Endothelial cell of umbilical vein (primary cell): ENCODE measurements at regions not wholly inside any gene's neighbourhood (a gene's known extent, or its start where the extent isn't known, plus 50 kb on each side); places are given as distances from the start of the nearest gene placed in this dataset.

Experiments
- BruUV-seq: library from RNA; stranded (reverse); fragments of 400-500 nt; replicated peaks from 2 replicates; lab custom pipeline; 2021; lab: Mats Ljungman, UMichigan
- CTCF ChIA-PET: fragments of 300-600, 350-600 bp; sonication (Branson Sonifier 250); formaldehyde crosslinking; loops from one replicate; lab custom pipeline; 2021; ENCODE audit warnings: antibody characterized with exemption, inconsistent platforms; lab: Charles Lee
- POLR2A ChIA-PET: fragments of 300-600, 350-600 bp; sonication (Branson Sonifier 250); formaldehyde crosslinking; loops from one replicate; lab custom pipeline; 2021; ENCODE audit warnings: antibody characterized with exemption, inconsistent platforms; lab: Charles Lee
- DNase-seq: peaks from one replicate; pipeline ENCODE4 v3.0.0-alpha.2; 2011; ENCODE audit warnings: low read depth, low spot score
- FAIRE-seq: peaks from 2 replicates; lab custom pipeline; 2011; peaks lifted over from hg19 to GRCh38; lab: Jason Lieb, UNC
- H2AFZ ChIP-seq: 2 replicates; pipeline ENCODE4 v1.6.0; 2012; ENCODE audit warnings: low read depth, low read length, control low read depth, inconsistent platforms
- H3K27ac ChIP-seq: 2 replicates; pipeline ENCODE4 v1.5.1; 2011; ENCODE audit warnings: low read depth, mild to moderate bottlenecking, control low read depth, low read length, moderate library complexity; ENCODE audit not compliant: insufficient read depth
- H3K27me3 ChIP-seq, 2 experiments: 2 replicates each; pipeline versions ENCODE4 v1.6.0 to v1.6.1; 2011; ENCODE audit warnings: low read length in 2 of 2, mixed read lengths in 1 of 2; ENCODE audit not compliant: control insufficient read depth in 2 of 2, insufficient read depth in 2 of 2
- H3K36me3 ChIP-seq, 2 experiments: 2 replicates in 1 of 2; 3 replicates in 1 of 2; pipeline ENCODE4 v1.5.1; 2011; ENCODE audit warnings: low read length in 2 of 2, mild to moderate bottlenecking in 1 of 2, moderate library complexity in 1 of 2; ENCODE audit not compliant: control insufficient read depth in 2 of 2, insufficient read depth in 2 of 2; ENCODE audit errors: extremely low read depth in 1 of 2
- H3K4me1 ChIP-seq: 3 replicates; pipeline ENCODE4 v1.5.1; 2011; ENCODE audit warnings: mild to moderate bottlenecking, low read length; ENCODE audit not compliant: control insufficient read depth, insufficient read depth; ENCODE audit errors: extremely low read depth
- H3K4me2 ChIP-seq: 2 replicates; pipeline ENCODE4 v1.6.1; 2011; ENCODE audit warnings: low read length, control low read depth, mixed read lengths; ENCODE audit not compliant: insufficient read depth
- H3K4me3 ChIP-seq, 3 experiments: fragments of 200-600 bp in 1 of 3; sonication (generic), shearing (Covaris generic) in 1 of 3; replicated peaks in 1 of 3; 2 replicates each; pipeline ENCODE4 v1.5.1; 2011 to 2016; ENCODE audit warnings: control low read depth in 3 of 3, low read length in 3 of 3, mild to moderate bottlenecking in 2 of 3, inconsistent platforms in 1 of 3, low read depth in 1 of 3, moderate library complexity in 1 of 3; ENCODE audit not compliant: insufficient read depth in 1 of 3
- H3K79me2 ChIP-seq: 2 replicates; pipeline ENCODE4 v1.6.0; 2012; ENCODE audit warnings: low read length, inconsistent platforms; ENCODE audit not compliant: control insufficient read depth, insufficient read depth
- H3K9ac ChIP-seq: replicated peaks from 2 replicates; pipeline ENCODE3; 2011; ENCODE audit warnings: low read length, control low read depth; ENCODE audit not compliant: insufficient read depth; ENCODE audit errors: extremely low read depth
- H3K9me1 ChIP-seq: replicated peaks from 3 replicates; pipeline ENCODE4 v1.6.0; 2011; ENCODE audit warnings: mild to moderate bottlenecking, low read length; ENCODE audit not compliant: control insufficient read depth, insufficient read depth; ENCODE audit errors: extremely low read depth
- H3K9me3 ChIP-seq: replicated peaks from 2 replicates; pipeline ENCODE4 v1.5.1; 2012; ENCODE audit warnings: low read length, inconsistent platforms; ENCODE audit not compliant: control insufficient read depth, insufficient read depth
- H4K20me1 ChIP-seq: replicated peaks from 2 replicates; pipeline ENCODE3; 2011; ENCODE audit warnings: mild to moderate bottlenecking, low read length; ENCODE audit not compliant: control insufficient read depth, insufficient read depth; ENCODE audit errors: extremely low read depth
- CTCF ChIP-seq, 2 donors: IDR thresholded peaks; 1 replicate in 1 of 2; 2 replicates in 1 of 2; pipeline ENCODE4 v1.5.1; 2011; ENCODE audit warnings: low read length in 2 of 2, mild to moderate bottlenecking in 2 of 2, moderate library complexity in 2 of 2, control low read depth in 1 of 2, inconsistent platforms in 1 of 2, low read depth in 1 of 2; ENCODE audit not compliant: insufficient read depth in 1 of 2; ENCODE audit errors: extremely low read depth in 1 of 2
- EZH2 ChIP-seq: IDR thresholded peaks from 2 replicates; pipeline ENCODE4 v1.6.1; 2012; ENCODE audit warnings: borderline replicate concordance, low read depth, mild to moderate bottlenecking, moderate library complexity, low read length, inconsistent platforms; ENCODE audit not compliant: severe bottlenecking
- FOS ChIP-seq: IDR thresholded peaks from 2 replicates; pipeline ENCODE4 v1.6.1; 2011; ENCODE audit warnings: mild to moderate bottlenecking, low read length, moderate library complexity, borderline replicate concordance; ENCODE audit not compliant: insufficient read depth
- GATA2 ChIP-seq: IDR thresholded peaks from 2 replicates; pipeline ENCODE4 v1.7.0; 2011; ENCODE audit warnings: low read depth, mild to moderate bottlenecking, moderate library complexity, mixed read lengths, low read length; ENCODE audit not compliant: insufficient read length, insufficient read depth
- JUN ChIP-seq: IDR thresholded peaks from 2 replicates; pipeline ENCODE4 v1.6.1; 2011; ENCODE audit warnings: borderline replicate concordance, low read depth; ENCODE audit not compliant: insufficient read length, insufficient read depth
- MAX ChIP-seq: IDR thresholded peaks from 2 replicates; pipeline ENCODE4 v1.6.1; 2011; ENCODE audit not compliant: insufficient read depth, insufficient read length
- MYC ChIP-seq: IDR thresholded peaks from one replicate; pipeline ENCODE4 v1.6.1; 2011; ENCODE audit warnings: mild to moderate bottlenecking, low read depth, low read length
- POLR2A ChIP-seq: IDR thresholded peaks from 2 replicates; pipeline ENCODE4 v1.6.1; 2012; ENCODE audit warnings: low read depth, mild to moderate bottlenecking, control low read depth, low read length
- POLR2AphosphoS5 ChIP-seq: IDR thresholded peaks from 2 replicates; pipeline ENCODE4 v1.6.1; 2012; ENCODE audit warnings: low read depth, mild to moderate bottlenecking, control low read depth, low read length, moderate library complexity; ENCODE audit not compliant: insufficient read depth
- dilution Hi-C: fragments of 300-500 bp; cut with MboI; formaldehyde crosslinking; loops from one replicate; pipeline ENCODE4 v1.15.0; 2019; ENCODE audit warnings: low sequenced_read_pairs; ENCODE audit not compliant: extremely low pct_ligation_motif_present
- intact Hi-C: fragments of 100-400 bp; cut with micrococcal nuclease; formaldehyde crosslinking; loops from one replicate; pipeline ENCODE4 v1.10.0; 2022

DNA sequence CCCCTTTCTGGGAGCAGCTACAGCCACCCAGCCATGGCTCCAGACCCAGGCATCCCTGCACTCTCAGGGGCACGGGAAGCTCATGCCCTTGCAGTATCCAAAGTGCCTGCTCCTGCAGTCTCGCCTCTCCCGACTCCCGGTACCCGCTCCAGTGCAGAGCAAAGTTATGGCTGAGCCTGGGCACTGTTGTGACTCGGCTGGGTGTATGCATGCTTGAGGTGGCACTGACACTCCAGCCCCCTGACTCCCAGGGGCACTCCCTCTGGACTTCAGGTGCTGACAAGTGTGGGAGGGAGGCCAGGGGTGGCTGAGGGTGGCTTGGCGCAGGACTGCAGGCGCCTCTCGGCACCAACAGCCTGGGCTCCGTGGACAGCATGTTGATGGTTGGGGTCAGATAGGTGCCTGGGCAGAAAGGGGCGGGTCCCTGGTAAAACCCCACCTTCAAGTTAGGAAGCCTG, 580.1 kb upstream of the ADGRL2 start:
- Histone ChIP-seq H3K4me1 (no peaks in the 10 kb centered on the region), H3K9me3 (no peaks in the 10 kb centered on the region), H3K27me3 (no peaks in the 10 kb centered on the region), H3K4me2 (no peak overlapping the region), H3K9ac (no peak overlapping the region), H3K36me3 (no peaks in the 10 kb centered on the region), H3K9me1 (no peaks in the 10 kb centered on the region), H3K4me3 (no peak overlapping the region), H3K27ac (no peak overlapping the region), H2AFZ (no peak overlapping the region), H3K79me2 (no peaks in the 10 kb centered on the region), H4K20me1 (no peaks in the 10 kb centered on the region)
- POLR2A ChIA-PET, result no interaction called here
- TF ChIP-seq POLR2AphosphoS5, result no peak
- no peak for TF ChIP-seq FOS
- intact Hi-C loops, result no loop called here
- dilution Hi-C loops, result no loop called here
- FAIRE-seq, result no peak
- CTCF ChIA-PET, result no interaction called here
- no peak for DNase-seq
- BruUV-seq, result no TSS peak

DNA sequence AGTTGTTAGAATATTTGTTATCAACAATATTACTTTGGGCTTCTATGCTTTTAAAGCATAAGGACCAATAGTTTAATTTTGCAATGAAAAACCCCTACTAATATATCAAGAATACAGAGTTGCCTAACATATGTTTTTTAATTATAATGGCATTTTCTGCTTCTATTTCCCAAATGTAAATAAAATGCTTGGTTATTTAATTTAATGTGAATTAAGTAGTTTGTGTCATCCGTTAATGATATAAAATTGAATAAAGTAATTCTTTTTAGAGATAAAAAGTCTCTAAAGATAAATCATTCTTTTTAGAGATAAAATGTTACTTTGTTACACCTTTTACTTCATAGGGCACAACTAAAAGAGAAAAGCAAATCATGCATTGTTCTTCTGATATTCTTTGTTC, 583.7 kb upstream of the ADGRL2 start:
- no TSS peak for BruUV-seq
- H3K4me3 ChIP-seq, result no peak overlapping the region
- no peaks in the 10 kb centered on the region for H3K27me3 ChIP-seq
- no peak overlapping the region for H2AFZ ChIP-seq
- H4K20me1 ChIP-seq, result no peaks in the 10 kb centered on the region
- H3K4me2 ChIP-seq, result no peak overlapping the region
- no peaks in the 10 kb centered on the region for H3K36me3 ChIP-seq
- no peaks in the 10 kb centered on the region for H3K4me1 ChIP-seq
- no peaks in the 10 kb centered on the region for H3K79me2 ChIP-seq
- H3K9ac ChIP-seq, result no peak overlapping the region
- intact Hi-C loops, result no loop called here
- H3K9me3 ChIP-seq, result no peaks in the 10 kb centered on the region
- H3K27ac ChIP-seq, result no peak overlapping the region
- no peak for DNase-seq
- no peaks in the 10 kb centered on the region for H3K9me1 ChIP-seq
- ChIA-PET CTCF (no interaction called here), POLR2A (no interaction called here)
- dilution Hi-C loops, result no loop called here
- FAIRE-seq, result no peak
- TF ChIP-seq CTCF (IDR thresholded peaks at IDR 0.05; ENCODE audit: extremely low read depth in 1 of 2, insufficient read depth in 1 of 2, low read depth in 1 of 2, low read length in 2 of 2) (no peak), MYC (no peak), FOS (no peak), JUN (no peak), POLR2A (no peak), POLR2AphosphoS5 (no peak), EZH2 (no peak), MAX (no peak), GATA2 (no peak)
